Mucosa of descending colon (tissue), 3 donors: ENCODE measurements at regions not wholly inside any gene's neighbourhood (a gene's known extent, or its start where the extent isn't known, plus 50 kb on each side); places are given as distances from the start of the nearest gene placed in this dataset.

Experiments used
- ATAC-seq: fragments of 200-7000 bp; cut with Tn5 transposase; one replicate; pipeline ENCODE4 v1.9.1; 2020; ENCODE audit warnings: mild to moderate bottlenecking, moderate library complexity
- DNase-seq, 3 donors: peaks; one replicate each; pipeline ENCODE4 v3.0.0-alpha.2; 2020
- H3K36me3 ChIP-seq: fragments of 200-600 bp; one replicate; pipeline ENCODE4 v1.8.0; 2021; ENCODE audit warnings: low read depth, mild to moderate bottlenecking
- H3K4me1 ChIP-seq: fragments of 200-600 bp; one replicate; pipeline ENCODE4 v1.8.0; 2021; ENCODE audit warnings: low read depth, mild to moderate bottlenecking
- H3K4me3 ChIP-seq: fragments of 200-600 bp; one replicate; pipeline ENCODE4 v1.8.0; 2021; ENCODE audit warnings: mild to moderate bottlenecking
- H3K9me3 ChIP-seq: fragments of 200-600 bp; one replicate; pipeline ENCODE4 v1.8.0; 2021; ENCODE audit warnings: mild to moderate bottlenecking
- CTCF ChIP-seq: fragments of 200-600 bp; IDR thresholded peaks from one replicate; pipeline ENCODE4 v1.8.0; 2022; ENCODE audit warnings: antibody characterized with exemption, mild to moderate bottlenecking
- intact Hi-C, 2 donors: fragments of 100-400 bp; cut with DNase I in 1 of 2; cut with micrococcal nuclease in 1 of 2; formaldehyde crosslinking; loops; one replicate each; pipeline versions ENCODE4 v1.11.0 to v1.11.1; 2022; cut with DNase I, micrococcal nuclease
- donor health status: DM: no; HTN: no; CAD: no; lungs with moderate emphysema.
- donor health status: DM: no; HTN: no; CAD: no.
- donor health status: DM: no; HTN: yes; CAD: no.

GRCh38 chr14:89053303-89053702, 228.9 kb downstream of the TTC8 start:
- Histone ChIP-seq H3K4me3 (no peak overlapping the region), H3K36me3 (no peaks in the 10 kb centered on the region), H3K4me1 (no peaks in the 10 kb centered on the region), H3K9me3 (no peaks in the 10 kb centered on the region)
- no peak for ATAC-seq
- DNase-seq, result no peak
- intact Hi-C loops, result no loop called here
- TF ChIP-seq CTCF, result no peak

DNA sequence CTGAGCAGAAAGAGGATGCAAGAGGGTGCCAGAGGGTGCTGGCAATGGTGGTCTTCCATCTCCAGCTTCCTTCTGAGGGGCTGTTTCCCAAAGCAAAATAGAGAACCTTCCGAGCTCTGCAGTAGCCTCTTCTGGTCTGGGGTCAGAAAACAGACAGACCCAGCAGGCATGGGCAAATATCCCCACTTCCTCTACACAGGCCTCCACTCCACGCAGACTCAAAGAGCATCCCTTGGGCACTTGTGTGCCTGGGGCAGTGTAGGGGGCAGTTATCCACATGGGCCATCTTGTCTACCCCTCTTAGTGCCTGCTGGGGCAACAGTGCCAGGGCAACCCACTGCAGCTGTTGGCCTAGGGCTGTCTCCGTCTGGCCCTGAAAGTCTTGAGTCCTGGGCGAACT, 231.9 kb downstream of the TTC8 start:
- Histone ChIP-seq H3K4me1 (no peaks in the 10 kb centered on the region), H3K36me3 (no peaks in the 10 kb centered on the region), H3K4me3 (no peak overlapping the region), H3K9me3 (no peaks in the 10 kb centered on the region)
- DNase-seq, result no peak
- no peak for ATAC-seq
- intact Hi-C loops, result no loop called here
- TF ChIP-seq CTCF, result no peak

GRCh38 chr14:89058697-89059096, 234.2 kb downstream of the TTC8 start:
- TF ChIP-seq CTCF, result no peak
- Histone ChIP-seq H3K4me1 (no peaks in the 10 kb centered on the region), H3K4me3 (no peak overlapping the region), H3K9me3 (no peaks in the 10 kb centered on the region), H3K36me3 (no peaks in the 10 kb centered on the region)
- ATAC-seq (no peak), DNase-seq (no peak)
- intact Hi-C loops, result no loop called here

DNA sequence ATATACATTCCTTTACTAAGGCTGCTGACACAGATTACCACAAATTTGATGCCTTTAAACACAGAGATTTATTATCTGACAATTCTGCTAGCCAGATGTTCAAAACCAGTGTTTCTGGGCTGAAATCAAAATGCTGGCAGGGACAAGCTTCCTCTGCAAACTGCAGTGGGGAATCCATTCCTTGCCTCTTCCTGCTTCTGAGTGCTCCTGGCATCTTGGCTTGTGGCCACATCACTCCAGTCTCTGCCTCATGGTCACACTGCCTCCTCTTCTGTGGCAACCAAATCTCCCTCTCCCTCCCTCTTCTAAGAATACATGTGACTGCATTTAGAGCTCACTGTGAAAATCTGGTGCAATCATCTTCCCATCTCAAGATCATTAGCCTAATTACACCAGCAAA, 235.7 kb downstream of the TTC8 start:
- DNase-seq, result no peak

GRCh38 chr14:89061696-89062095, 237.2 kb downstream of the TTC8 start:
- TF ChIP-seq CTCF, result no peak

More for the DNA sequence above, 235.7 kb downstream of the TTC8 start:
- intact Hi-C loops, result no loop called here
- Histone ChIP-seq H3K4me3 (no peak overlapping the region), H3K9me3 (no peaks in the 10 kb centered on the region), H3K4me1 (no peaks in the 10 kb centered on the region), H3K36me3 (no peaks in the 10 kb centered on the region)
- TF ChIP-seq CTCF, result no peak
- no peak for ATAC-seq

GRCh38 chr14:89065879-89066278, 241.4 kb downstream of the TTC8 start:
- H3K36me3 ChIP-seq, result no peaks in the 10 kb centered on the region
- no peak for TF ChIP-seq CTCF
- intact Hi-C loops, result no loop called here
- no peak for DNase-seq
- no peak for ATAC-seq
- H3K4me1 ChIP-seq, result no peaks in the 10 kb centered on the region
- H3K4me3 ChIP-seq, result no peak overlapping the region
- H3K9me3 ChIP-seq, result no peaks in the 10 kb centered on the region

More at GRCh38 chr14:89061696-89062095, 237.2 kb downstream of the TTC8 start:
- no peak for ATAC-seq
- intact Hi-C loops, result no loop called here
- no peaks in the 10 kb centered on the region for H3K9me3 ChIP-seq
- H3K36me3 ChIP-seq, result no peaks in the 10 kb centered on the region
- DNase-seq, result no peak
- H3K4me3 ChIP-seq, result no peak overlapping the region
- H3K4me1 ChIP-seq, result no peaks in the 10 kb centered on the region
